ENCODE measurements at regions not wholly inside any gene's neighbourhood (a gene's known extent, or its start where the extent isn't known, plus 50 kb on each side); places are given as distances from the start of the nearest gene placed in this dataset.

DNA sequence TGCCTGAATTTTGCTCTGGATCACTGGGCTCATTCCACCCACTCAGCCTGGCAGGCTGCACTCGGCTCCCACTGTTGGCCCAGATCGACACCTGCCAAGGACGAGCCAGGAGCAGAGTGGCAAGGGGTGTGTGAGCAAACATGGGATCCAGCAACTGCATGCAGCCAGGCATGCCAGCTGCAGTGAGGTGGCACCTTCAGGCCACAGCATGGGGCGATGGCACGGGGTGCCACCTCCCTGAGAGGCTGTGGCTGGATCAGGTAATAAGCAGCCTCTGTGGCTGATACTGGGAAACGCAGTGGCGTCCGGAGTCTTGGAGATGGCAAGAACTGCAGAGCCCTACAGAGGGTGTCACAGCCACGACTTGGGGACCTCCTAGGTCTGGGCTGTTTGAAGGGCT is 244.5 kb upstream of the FSTL5 start:
- DNase-seq (no peak), ATAC-seq (no peak)
- Histone ChIP-seq H3K36me3 (ENCODE audit: insufficient read depth in 1 of 2, low read depth in 1 of 2) (no peaks in the 10 kb centered on the region), H3K27ac (no peak overlapping the region), H3K27me3 (ENCODE audit: insufficient read depth in 3 of 3, low read length in 2 of 3) (no peaks in the 10 kb centered on the region), H3K9me3 (no peaks in the 10 kb centered on the region), H3K4me3 (no peak overlapping the region), H3K4me1 (no peaks in the 10 kb centered on the region)
- intact Hi-C loops (cut with DNase I) = no loop called here
- TF ChIP-seq, protein P1, sequence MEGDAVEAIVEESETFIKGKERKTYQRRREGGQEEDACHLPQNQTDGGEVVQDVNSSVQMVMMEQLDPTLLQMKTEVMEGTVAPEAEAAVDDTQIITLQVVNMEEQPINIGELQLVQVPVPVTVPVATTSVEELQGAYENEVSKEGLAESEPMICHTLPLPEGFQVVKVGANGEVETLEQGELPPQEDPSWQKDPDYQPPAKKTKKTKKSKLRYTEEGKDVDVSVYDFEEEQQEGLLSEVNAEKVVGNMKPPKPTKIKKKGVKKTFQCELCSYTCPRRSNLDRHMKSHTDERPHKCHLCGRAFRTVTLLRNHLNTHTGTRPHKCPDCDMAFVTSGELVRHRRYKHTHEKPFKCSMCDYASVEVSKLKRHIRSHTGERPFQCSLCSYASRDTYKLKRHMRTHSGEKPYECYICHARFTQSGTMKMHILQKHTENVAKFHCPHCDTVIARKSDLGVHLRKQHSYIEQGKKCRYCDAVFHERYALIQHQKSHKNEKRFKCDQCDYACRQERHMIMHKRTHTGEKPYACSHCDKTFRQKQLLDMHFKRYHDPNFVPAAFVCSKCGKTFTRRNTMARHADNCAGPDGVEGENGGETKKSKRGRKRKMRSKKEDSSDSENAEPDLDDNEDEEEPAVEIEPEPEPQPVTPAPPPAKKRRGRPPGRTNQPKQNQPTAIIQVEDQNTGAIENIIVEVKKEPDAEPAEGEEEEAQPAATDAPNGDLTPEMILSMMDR (IDR thresholded peaks at IDR 0.05) = no peak
- WGBS, 3 donors = 85 to 88% (median 86%) methylated on average over 9 of the region's 9 CpGs

DNA sequence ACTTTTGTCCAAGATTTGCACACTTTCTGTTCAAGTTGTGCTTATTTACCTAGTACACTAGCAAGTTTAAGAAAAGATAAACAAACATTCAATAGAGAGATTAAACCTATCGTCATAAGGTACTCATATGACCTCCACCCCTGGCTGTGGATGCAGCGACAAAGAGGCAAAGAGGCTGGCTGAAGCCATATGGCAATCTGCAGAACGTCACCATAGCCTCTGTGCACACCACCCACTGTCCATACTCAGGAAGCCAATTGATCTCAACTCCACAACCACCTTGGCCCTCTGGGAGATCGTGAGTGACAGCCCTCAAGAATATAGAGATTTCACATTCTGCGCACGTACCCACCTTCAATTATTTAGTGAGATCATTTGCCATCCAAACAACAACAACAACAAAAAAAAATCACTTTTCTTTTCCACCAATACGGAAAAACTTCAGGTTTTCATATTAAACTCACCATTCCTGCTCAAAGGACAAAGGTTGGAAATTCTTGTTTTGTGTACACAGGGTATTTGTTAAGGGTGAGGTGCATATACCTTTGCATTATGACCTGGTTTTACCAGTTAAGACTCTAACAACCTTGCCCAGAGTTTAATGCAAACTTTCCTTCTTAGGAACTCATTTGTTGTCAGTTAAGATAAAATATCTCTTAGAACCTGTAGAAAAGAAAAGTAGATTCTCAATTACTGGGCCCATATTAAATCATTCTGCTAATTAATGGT is 243.0 kb upstream of the FSTL5 start:
- H3K9me3 ChIP-seq = no peaks in the 10 kb centered on the region
- intact Hi-C loops (cut with DNase I) = no loop called here
- no peaks in the 10 kb centered on the region for H3K4me1 ChIP-seq
- WGBS, 3 donors = 80% methylated on average over 7 of the region's 7 CpGs
- no peaks in the 10 kb centered on the region for H3K27me3 ChIP-seq (ENCODE audit: insufficient read depth in 3 of 3, low read length in 2 of 3)
- ATAC-seq (no peak), DNase-seq (no peak)
- no peak overlapping the region for H3K4me3 ChIP-seq
- H3K27ac ChIP-seq = no peak overlapping the region
- TF ChIP-seq, protein P1 (IDR thresholded peaks at IDR 0.05) = no peak
- no peaks in the 10 kb centered on the region for H3K36me3 ChIP-seq (ENCODE audit: insufficient read depth in 1 of 2, low read depth in 1 of 2)

DNA sequence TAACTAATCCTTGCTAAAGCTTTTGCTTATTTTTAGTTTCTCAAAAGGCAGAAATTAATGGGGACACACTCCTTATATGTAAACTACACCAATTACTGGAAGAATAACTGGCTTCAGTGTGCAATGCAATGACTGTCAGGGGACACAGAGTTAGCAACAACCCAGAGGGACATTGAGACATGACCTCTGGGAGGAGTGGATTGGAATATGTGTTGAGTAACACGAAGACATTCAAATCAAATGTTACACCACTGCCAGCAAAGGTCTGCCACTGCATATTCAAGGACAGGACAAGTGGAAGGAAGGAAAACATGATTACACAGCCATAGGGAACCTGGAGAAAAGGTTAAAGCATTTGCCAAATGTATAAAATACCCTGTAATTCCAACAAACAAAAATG is 240.1 kb upstream of the FSTL5 start:
- ATAC-seq (no peak), DNase-seq (no peak)
- H3K27ac ChIP-seq = no peak overlapping the region

DNA sequence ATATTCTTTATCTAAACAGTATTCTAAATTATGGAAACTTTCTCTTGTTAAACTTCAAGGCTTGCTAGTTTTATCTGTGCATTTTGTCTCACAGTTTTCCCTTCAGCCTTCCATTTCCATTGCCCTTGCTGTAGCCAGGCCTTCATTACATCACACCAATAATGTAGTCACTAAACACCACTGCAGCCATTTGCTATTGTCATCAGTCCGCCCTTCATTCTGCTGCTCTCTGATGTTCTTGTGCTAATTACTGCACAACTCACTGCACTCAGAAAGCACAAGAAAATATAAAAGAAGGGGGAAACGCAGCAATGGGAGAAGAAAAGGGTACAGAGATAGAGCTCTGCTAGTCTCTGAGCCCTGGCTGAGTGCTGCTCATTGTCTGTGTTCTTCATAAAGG is 239.6 kb upstream of the FSTL5 start:
- Histone ChIP-seq H3K27ac (no peak overlapping the region), H3K27me3 (ENCODE audit: insufficient read depth in 3 of 3, low read length in 2 of 3) (no peaks in the 10 kb centered on the region), H3K4me1 (no peaks in the 10 kb centered on the region), H3K4me3 (no peak overlapping the region), H3K9me3 (no peaks in the 10 kb centered on the region), H3K36me3 (ENCODE audit: insufficient read depth in 1 of 2, low read depth in 1 of 2) (no peaks in the 10 kb centered on the region)
- TF ChIP-seq, protein P1 (IDR thresholded peaks at IDR 0.05) = no peak
- WGBS, 3 donors = 58 to 65% (median 63%) methylated on average over 2 of the region's 2 CpGs
- no peak for DNase-seq
- ATAC-seq = no peak
- intact Hi-C loops (cut with DNase I) = no loop called here

More for the DNA sequence above, 240.1 kb upstream of the FSTL5 start:
- Histone ChIP-seq H3K27me3 (ENCODE audit: insufficient read depth in 3 of 3, low read length in 2 of 3) (no peaks in the 10 kb centered on the region), H3K4me3 (no peak overlapping the region), H3K36me3 (ENCODE audit: insufficient read depth in 1 of 2, low read depth in 1 of 2) (no peaks in the 10 kb centered on the region), H3K9me3 (no peaks in the 10 kb centered on the region), H3K4me1 (no peaks in the 10 kb centered on the region)
- 17 to 26% (median 23%) methylated on average over 1 of the region's 1 CpG for WGBS, 3 donors
- intact Hi-C loops (cut with DNase I) = no loop called here
- TF ChIP-seq, protein P1 (IDR thresholded peaks at IDR 0.05) = no peak

DNA sequence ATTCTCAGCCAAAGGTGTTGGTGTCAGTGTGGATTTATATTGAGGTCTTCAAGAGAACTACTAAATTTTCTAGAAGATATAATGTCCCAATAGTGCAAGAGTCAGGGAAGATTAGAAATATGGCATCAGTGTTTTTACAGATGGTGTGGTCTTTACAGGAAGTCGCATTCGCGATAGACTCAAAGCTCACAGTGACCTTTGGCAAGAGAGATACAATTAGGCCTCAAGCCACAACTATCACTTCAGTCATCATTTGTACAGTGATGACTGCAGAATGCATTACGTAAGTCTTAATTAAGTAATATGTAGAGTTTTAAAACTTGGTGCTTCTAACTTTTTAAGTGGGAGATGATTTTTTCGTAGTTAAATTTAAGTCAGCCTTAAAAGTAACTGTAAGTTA is 237.2 kb upstream of the FSTL5 start:
- no peak overlapping the region for H3K27ac ChIP-seq
- intact Hi-C loops (cut with DNase I) = no loop called here
- TF ChIP-seq, protein P1 (IDR thresholded peaks at IDR 0.05) = no peak
- ATAC-seq = no peak
- H3K27me3 ChIP-seq (ENCODE audit: insufficient read depth in 3 of 3, low read length in 2 of 3) = no peaks in the 10 kb centered on the region
- H3K36me3 ChIP-seq (ENCODE audit: insufficient read depth in 1 of 2, low read depth in 1 of 2) = no peaks in the 10 kb centered on the region
- no peaks in the 10 kb centered on the region for H3K9me3 ChIP-seq
- no peak overlapping the region for H3K4me3 ChIP-seq
- DNase-seq = no peak
- H3K4me1 ChIP-seq = no peaks in the 10 kb centered on the region
- 73 to 78% (median 78%) methylated on average over 5 of the region's 5 CpGs for WGBS, 3 donors
